ENCODE measurements at regions not wholly inside any gene's neighbourhood (a gene's known extent, or its start where the extent isn't known, plus 50 kb on each side); places are given as distances from the start of the nearest gene placed in this dataset.
"Not testable (repeated sequence)": the region's sequence is repeated elsewhere in the genome, so short reads cannot be mapped to it uniquely, and the experiment has no call there.

- DNase-seq, result no peak
- no peaks in the 10 kb centered on the region for H3K9me3 ChIP-seq
- intact Hi-C loops (cut with DNase I; ENCODE audit: low total_unique reads), result no loop called here
- no peaks in the 10 kb centered on the region for H3K36me3 ChIP-seq (ENCODE audit: low read depth, missing control alignments)
- no peak overlapping the region for H3K4me3 ChIP-seq
- H3K4me1 ChIP-seq, result no peaks in the 10 kb centered on the region
- no peak for TF ChIP-seq POLR2A (IDR thresholded peaks at IDR 0.05)
- TF ChIP-seq, protein P1, sequence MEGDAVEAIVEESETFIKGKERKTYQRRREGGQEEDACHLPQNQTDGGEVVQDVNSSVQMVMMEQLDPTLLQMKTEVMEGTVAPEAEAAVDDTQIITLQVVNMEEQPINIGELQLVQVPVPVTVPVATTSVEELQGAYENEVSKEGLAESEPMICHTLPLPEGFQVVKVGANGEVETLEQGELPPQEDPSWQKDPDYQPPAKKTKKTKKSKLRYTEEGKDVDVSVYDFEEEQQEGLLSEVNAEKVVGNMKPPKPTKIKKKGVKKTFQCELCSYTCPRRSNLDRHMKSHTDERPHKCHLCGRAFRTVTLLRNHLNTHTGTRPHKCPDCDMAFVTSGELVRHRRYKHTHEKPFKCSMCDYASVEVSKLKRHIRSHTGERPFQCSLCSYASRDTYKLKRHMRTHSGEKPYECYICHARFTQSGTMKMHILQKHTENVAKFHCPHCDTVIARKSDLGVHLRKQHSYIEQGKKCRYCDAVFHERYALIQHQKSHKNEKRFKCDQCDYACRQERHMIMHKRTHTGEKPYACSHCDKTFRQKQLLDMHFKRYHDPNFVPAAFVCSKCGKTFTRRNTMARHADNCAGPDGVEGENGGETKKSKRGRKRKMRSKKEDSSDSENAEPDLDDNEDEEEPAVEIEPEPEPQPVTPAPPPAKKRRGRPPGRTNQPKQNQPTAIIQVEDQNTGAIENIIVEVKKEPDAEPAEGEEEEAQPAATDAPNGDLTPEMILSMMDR (IDR thresholded peaks at IDR 0.05), result no peak
- no peaks in the 10 kb centered on the region for H3K27me3 ChIP-seq
- no peak overlapping the region for H3K27ac ChIP-seq
Observed at GRCh38 chr4:129823105-129823504, 727.2 kb downstream of the C4orf33 start.

GRCh38 chr4:129829373-129829772 is 733.4 kb downstream of the C4orf33 start:
- Histone ChIP-seq H3K4me3 (no peak overlapping the region), H3K27ac (no peak overlapping the region), H3K9me3 (no peaks in the 10 kb centered on the region), H3K27me3 (no peaks in the 10 kb centered on the region), H3K36me3 (ENCODE audit: low read depth, missing control alignments) (no peaks in the 10 kb centered on the region), H3K4me1 (no peaks in the 10 kb centered on the region)
- intact Hi-C loops (cut with DNase I; ENCODE audit: low total_unique reads), result no loop called here
- 84 to 90% methylated on average over 2 of the region's 2 CpGs for WGBS, 2 donors
- TF ChIP-seq, protein P1 (IDR thresholded peaks at IDR 0.05), result no peak
- no peak for TF ChIP-seq POLR2A (IDR thresholded peaks at IDR 0.05)
- DNase-seq, result no peak

DNA sequence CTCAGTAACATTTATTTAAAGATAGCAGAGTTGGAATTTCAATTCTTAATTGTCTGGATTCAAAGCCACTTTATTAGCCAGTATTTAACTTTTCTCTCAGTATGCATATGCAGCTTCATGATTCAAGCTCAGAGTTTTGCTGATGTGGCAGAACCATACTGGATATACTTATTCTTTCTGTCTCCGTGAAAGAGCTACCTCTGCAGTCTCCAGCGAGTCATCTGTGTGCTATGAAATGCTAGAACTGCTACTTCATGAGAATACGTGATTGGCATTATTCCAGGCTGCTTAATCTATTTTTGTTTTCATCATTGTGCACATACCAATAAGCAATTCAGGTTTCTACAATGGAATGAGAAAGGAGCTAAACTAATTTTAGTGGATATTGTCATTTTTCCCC is 743.7 kb downstream of the C4orf33 start:
- no peak for DNase-seq
- H3K36me3 ChIP-seq (ENCODE audit: low read depth, missing control alignments), result no peaks in the 10 kb centered on the region
- intact Hi-C loops (cut with DNase I; ENCODE audit: low total_unique reads), result no loop called here
- H3K27ac ChIP-seq, result no peak overlapping the region
- no peak overlapping the region for H3K4me3 ChIP-seq
- H3K4me1 ChIP-seq, result no peaks in the 10 kb centered on the region
- H3K9me3 ChIP-seq, result no peaks in the 10 kb centered on the region
- no peaks in the 10 kb centered on the region for H3K27me3 ChIP-seq
- 61% methylated on average over 3 of the region's 3 CpGs for WGBS, 2 donors
- TF ChIP-seq, protein P1 (IDR thresholded peaks at IDR 0.05), result no peak
- no peak for TF ChIP-seq POLR2A (IDR thresholded peaks at IDR 0.05)

GRCh38 chr4:129842096-129842495 is 746.1 kb downstream of the C4orf33 start:
- Histone ChIP-seq H3K27me3 (no peaks in the 10 kb centered on the region), H3K4me3 (no peak overlapping the region), H3K9me3 (no peaks in the 10 kb centered on the region), H3K27ac (no peak overlapping the region), H3K4me1 (no peaks in the 10 kb centered on the region), H3K36me3 (ENCODE audit: low read depth, missing control alignments) (no peaks in the 10 kb centered on the region)
- intact Hi-C loops (cut with DNase I; ENCODE audit: low total_unique reads), result no loop called here
- DNase-seq, result no peak
- TF ChIP-seq POLR2A (IDR thresholded peaks at IDR 0.05), result no peak
- TF ChIP-seq, protein P1 (IDR thresholded peaks at IDR 0.05), result no peak
- 89 to 93% methylated on average over 4 of the region's 4 CpGs for WGBS, 2 donors

GRCh38 chr4:129852434-129852833 is 756.5 kb downstream of the C4orf33 start:
- Histone ChIP-seq H3K36me3 (ENCODE audit: low read depth, missing control alignments) (no peaks in the 10 kb centered on the region), H3K27me3 (no peaks in the 10 kb centered on the region), H3K4me1 (no peaks in the 10 kb centered on the region), H3K4me3 (no peak overlapping the region), H3K9me3 (no peaks in the 10 kb centered on the region), H3K27ac (no peak overlapping the region)
- intact Hi-C loops (cut with DNase I; ENCODE audit: low total_unique reads), result no loop called here
- no peak for DNase-seq
- 83 to 85% methylated on average over 4 of the region's 4 CpGs for WGBS, 2 donors
- TF ChIP-seq, protein P1 (IDR thresholded peaks at IDR 0.05), result no peak
- TF ChIP-seq POLR2A (IDR thresholded peaks at IDR 0.05), result no peak

- H3K4me1 ChIP-seq; H3K27me3 ChIP-seq; H3K27ac ChIP-seq; H3K4me3 ChIP-seq; H3K36me3 ChIP-seq (ENCODE audit: low read depth, missing control alignments); intact Hi-C loops (cut with DNase I; ENCODE audit: low total_unique reads); DNase-seq; H3K9me3 ChIP-seq: not testable (repeated sequence)
- WGBS, 2 donors, result 81 to 91% methylated on average over 20 to 27 of the region's 27 CpGs
Observed at GRCh38 chr4:129853685-129854467, 757.9 kb downstream of the C4orf33 start.

Measured in testis (tissue), 2 donors.